DMS114 treated with DMSO at 0.1 percent for 48 hours (cell line): ENCODE measurements at regions not wholly inside any gene's neighbourhood (a gene's known extent, or its start where the extent isn't known, plus 50 kb on each side); places are given as distances from the start of the nearest gene placed in this dataset.
"Not testable (repeated sequence)": the region's sequence is repeated elsewhere in the genome, so short reads cannot be mapped to it uniquely, and the experiment has no call there.

Experiments used
- DNase-seq: peaks from one replicate; lab custom pipeline; 2025; ENCODE audit not compliant: unreplicated experiment; lab: John Stamatoyannopoulos, UW

DNA sequence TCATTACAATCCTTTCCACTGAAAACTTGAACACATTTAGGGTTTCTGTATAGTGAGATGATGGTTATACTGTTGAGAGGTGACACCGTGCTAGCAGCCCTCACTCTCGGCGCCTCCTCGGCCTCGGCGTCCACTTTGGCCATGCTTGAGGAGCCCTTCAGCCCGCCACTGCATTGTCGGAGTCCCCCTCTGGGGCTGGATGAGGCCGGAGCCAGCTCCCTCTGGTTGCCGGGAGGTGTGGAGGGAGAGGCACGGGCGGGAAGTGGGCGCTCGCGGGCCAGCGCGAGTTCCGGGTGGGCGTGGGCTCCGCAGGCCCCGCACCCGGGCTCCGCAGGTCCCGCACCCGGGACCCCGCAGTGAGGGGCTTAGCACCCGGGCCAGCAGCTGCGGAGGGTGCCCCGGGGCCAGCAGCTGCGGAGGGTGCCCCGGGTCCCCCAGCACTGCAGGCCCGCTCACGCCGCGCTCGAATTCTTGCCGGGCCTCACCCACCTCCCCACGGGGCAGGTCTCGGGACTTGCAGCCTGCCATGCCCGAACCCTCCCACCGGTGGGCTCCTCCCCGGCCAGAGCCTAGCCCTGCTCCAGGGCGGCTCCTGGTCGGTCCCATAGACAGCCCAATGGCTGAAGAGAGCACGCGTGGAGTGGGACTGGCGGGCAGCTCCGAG, 145.9 kb upstream of the ZNF608 start:
- DNase-seq = no peak

DNA sequence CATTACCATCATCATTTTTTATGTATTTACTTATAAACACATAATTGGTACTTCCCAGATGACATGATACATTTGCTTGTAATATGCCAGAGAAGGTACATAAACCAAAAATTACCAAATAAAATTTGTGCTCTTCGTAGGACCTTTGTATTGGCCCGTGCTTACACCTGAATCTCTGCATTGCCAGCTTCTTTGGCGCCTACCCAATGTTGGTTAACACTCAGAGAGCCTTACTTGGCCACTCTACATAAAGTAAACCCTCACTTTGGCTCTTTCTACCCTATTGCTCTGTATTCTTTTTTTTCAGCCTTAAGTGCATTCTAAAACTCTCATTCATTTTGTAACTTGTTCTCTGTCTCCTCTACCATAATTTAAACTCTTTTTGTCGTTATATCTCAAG, 148.1 kb upstream of the ZNF608 start:
- no peak for DNase-seq

DNA sequence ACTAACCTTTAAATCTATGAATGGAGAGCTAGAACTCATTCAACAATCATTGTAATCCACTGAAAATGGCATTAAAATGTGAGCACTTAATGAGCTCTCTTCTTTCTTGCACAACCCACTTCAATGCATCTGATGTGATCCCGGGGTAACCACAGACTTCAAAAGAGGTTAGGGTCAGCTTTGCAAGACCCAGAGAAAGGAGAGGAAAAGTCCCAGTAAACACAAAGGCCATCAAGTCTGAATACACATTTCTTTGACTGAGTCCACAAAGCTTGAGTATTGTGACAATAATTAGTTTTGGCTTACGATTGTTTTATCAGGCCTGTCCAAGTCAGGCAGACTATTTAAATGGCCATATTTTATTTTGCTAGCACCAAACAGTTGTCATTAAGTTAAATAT, 148.8 kb upstream of the ZNF608 start:
- DNase-seq = no peak

DNA sequence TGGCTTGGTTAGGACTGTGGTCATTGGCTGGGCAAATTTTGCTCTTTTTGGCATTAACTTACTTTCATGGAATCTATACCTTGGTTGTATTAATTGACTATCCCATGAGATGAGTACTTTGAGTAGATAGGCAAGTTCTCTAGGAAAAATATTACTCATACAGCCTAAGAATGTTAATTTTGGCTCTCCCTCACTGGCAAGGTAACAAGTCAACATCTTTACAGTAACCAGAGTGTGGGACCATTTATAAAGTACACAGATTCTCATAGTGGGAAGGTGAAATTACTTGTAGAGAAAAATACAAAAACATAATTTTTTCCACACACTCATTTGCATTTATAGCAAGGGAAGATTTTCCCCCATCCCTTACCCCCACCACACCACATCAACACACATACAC, 154.6 kb upstream of the ZNF608 start:
- no peak for DNase-seq

DNA sequence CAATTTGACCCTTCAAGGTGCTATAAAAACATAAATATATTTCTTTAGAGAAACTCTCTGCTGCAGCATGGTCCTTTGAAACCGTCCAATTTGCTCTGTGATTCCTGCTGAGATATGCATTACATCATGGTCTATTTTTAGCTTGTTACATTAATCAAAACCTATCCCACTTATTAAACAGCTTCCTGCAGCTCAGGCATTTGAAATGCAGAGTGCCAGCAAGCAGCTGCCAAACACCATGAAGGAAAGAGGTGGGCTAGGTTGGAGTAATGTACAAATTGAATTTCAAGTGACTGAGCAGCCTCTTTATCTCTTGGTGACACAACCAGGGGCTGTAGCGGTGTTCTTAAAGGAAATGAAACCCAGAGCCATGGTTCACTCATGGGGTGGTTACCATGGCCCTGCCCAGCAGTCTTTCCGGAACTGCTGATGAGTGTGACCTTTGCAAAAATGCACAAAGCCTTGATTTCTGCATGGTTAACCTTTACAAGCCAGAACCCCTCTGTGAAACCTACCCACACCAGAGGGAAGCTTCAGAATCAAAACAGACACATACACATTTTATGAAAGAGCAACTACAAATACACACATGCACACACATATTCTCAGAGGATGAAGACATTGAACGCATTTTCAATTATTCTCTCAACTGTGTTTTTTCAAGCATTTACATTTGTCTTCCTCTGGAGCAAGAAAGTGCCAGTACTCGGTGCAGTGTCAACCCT, 155.8 kb upstream of the ZNF608 start:
- DNase-seq = no peak

DNA sequence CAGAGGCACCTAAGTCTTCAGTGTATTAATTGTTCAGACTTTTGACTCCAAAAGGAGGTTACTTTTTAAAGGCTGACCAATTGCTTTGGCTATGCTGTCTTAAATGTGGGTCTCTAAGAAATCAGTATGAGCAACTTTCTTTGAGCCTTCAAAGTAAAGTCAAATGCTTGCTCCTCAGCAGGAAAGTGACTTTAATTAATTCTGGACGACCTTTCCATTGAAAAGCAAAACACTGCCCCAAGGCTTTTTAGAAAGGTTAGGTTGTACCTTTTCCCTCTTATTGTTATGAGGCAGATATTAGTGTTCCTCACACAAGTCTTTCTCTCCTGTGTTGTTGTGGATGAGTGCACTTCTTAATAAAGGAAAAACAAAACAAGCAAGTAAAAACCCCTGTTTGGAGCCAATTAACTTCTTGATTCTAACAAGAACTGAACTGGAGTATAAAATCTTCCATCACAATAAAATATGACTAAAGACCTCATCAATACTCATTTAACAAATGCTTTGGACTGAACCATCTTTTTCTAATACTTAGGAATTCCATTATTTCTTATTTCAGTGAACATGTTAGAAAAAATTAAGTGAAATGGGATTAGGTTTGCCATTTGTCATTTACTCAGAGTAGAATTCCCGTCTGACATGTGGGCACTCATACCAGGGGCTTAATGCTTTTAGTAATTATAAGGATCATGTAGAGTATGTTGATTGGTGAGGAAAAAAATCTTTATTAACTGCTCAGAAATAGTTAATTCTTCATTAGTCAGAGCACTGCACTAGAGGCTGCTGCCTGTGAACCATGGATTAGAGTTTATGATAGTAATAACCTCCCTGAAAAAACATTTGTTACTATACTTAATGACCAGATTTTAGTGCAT, 159.1 kb upstream of the ZNF608 start:
- DNase-seq = no peak

DNA sequence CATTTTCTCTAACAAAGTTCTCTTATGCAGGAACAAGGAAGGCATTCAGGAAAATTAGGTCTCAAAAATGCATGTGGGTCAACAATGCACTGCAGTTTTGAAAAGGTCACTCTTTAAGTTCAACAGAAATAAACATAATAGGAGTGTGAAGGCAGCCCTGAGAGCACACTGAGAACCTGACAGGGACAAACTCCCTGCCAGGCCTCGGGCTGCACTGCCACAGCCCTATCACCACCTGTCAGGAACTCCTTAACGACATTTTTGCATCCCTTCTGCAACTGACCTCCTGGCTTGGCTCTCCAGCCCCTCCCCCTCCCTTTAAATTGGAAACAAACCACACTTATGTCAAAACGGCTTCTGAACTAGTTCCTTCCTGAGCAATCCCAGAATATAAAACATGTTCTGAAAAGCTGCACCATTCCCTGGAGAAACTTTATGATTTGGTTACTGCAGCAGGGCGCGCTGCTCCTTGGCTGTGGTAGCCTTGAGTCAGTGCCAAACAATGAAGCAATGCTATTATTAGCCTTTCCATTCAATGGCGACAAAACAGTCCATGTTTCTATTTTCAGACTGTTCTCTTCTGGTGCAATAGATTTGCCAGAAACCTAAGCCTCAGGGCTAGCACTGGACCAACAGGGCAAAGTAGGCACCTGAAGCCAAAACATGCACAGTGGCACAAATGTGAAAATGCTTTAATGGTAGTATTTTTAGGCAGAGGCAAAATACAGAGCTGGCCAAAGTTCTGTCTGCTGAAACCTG, 160.1 kb upstream of the ZNF608 start:
- DNase-seq = no peak

DNA sequence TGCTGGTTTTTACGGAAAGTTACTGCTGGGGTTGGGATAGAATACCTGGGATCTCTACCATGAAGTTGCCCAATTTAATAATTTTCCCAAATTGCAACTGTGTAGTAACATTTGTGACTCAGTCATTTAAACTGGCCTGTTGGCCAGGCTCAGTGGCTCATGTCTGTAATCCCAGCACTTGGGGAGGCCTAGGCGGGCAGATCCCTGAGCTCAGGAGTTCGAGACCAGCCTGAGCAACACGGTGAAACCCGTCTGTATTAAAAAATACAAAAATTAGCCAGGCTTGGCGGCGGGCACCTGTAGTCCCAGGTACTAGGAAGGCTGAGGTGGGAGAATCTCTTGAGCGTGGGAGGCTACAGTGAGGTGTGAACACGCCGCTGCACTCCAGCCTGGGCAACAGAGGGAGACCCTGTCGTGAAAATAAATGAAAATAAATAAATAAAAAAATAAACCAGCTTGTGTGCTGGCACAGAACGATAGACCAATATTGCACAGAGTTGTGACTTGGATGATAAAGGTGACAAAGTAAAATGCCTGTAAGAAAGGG, 160.7 kb upstream of the ZNF608 start:
- no peak for DNase-seq

DNA sequence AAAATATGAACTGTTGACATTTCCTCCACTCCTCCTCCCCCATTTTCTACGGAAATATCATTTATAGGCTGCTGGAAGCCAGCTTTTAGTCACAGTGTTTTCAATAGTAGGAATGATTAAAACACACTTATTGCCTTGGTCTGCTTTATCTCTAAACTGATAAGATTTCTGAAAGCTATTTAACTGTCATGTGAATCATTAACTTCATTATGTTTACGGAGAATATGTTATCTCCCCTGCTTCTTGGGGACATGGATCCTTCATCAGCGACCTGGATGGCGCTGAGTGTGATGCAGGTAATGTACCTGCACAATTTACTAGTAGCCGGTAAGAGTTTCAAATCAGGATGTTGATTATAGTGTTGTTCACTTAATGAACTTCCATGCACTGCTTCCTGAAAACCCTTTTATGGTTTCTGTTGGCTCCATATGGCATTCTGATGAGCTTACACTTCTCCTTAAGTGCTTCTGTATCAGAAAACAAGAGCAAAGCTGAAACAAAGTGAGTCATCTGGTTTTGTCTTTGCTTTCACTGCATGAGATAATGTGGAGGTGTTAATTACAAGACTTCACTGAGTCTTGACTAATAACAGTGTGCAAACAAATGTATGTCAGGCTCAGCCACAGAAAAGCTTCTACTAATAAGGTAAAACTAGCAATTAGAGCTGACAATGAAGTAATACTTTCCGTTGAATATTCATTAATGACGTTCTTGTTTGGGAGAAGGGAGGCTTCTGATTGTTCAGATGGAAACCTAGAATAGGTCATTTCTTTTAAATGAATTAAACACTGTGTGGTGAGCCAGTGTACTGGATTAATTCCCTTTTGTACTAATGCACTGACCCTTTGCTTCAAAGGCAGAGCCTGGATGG, 162.4 kb upstream of the ZNF608 start:
- DNase-seq = no peak

DNA sequence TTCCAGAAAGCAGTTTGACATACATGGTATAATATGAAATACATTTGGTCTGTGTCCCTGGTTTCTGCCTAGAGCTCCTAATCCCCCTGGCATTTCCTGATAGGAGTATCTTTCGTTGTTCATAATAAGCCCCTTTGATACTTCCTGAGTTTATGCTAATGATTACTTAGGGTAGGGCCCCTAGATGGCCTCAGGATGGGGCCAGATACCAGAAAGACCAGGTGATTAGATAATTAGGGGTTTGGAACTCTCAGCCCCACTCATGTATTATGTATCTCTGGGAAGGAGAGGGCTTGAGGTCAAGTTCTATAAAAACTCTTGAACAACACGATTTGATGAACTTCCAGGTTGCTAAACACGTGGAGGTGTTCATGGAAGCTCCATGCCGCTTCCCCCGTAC, 163.3 kb upstream of the ZNF608 start:
- no peak for DNase-seq

DNA sequence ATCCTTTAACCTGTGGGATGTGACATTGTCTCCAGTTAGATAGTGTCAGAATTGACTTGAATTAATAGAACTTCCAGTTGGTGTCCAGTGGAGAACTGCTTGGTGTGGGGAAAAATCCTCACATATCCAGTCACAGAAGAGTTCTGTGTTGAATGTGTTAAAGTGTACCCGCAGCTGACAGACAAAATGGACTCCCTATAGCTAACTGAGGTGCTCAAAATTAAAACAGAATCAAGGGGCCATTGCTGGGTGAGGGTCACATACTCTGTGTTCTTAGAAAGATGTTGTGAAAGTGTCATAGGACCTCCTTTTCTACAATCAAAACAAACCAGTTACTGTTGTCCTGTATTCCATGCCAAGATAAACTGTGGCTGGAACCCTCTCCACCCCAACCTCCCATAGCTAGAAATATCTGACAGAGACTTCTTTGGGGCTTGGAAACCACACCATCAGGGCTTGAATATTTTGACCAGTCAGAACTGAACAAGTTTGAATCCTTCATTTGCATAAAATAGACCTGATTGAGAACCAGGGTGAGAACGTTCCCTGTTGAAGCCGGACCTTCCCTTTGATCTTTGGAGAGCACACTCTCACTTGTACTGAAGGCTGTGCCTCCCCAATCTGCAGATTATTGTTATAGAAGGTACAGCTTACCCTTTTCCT, 164.0 kb upstream of the ZNF608 start:
- no peak for DNase-seq

DNA sequence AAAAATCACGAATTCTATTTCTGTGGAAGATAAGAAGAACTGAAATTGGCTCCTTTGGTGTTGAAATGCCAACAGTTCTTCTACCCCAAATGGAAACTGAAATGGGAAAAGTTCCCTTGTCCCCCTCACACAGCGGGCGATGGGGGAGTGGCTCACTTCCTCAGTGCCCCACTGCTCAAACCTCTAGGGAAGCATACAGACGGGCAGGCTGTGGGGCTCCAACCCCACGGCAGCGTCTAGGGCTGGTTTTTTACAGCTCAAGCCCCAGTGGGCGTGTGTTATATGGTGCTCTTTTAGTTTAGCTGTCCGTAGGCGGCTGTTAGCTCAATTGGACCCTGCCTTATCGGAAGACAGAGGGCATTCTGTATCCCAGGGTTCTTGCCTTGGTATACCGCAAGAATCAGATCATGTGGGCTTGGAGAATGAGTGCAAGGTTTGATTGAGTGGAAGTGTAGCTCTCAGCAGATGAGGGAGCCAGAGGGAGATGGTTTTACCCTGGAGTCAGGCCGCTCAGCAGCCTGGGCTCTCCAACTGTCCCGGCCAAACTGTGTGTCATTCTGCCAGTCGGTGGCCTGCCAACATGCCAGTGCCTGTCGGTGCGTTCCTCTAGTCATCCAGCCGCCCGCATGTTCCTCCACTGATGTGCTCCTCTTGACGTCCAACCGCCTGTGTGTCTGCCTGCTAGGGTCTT, 166.3 kb upstream of the ZNF608 start:
- no peak for DNase-seq

DNA sequence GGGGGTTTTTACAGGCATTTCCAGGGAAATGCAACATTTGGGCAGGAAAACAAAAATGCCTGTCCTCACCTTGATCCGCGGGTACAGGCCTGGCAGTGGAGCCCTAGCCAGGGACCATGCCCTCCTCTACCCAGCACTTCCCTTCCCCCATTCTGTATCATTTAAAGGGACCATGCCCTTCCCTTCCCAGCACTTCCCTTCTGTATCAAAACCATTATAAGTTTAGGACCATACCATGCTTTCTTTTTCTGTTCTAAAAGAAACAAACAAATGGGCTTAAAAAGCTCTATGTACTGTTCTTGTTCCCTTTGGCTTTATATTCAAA, 166.9 kb upstream of the ZNF608 start:
- no peak for DNase-seq

DNA sequence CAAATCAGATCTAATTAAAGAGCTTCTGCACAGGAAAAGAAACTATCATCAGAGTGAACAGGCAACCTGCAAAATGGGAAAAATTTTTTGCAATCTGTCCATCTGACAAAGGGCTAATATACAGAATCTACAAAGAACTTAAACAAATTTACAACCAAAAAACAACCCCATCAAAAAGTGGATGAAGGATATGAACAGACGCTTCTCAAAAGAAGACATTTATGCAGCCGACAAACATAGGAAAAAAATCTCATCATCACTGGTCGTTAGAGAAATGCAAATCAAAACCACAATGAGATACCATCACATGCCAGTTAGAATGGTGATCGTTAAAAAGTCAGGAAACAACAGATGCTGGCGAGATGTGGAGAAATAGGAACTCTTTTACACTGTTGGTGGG, 169.9 kb upstream of the ZNF608 start:
- DNase-seq = not testable (repeated sequence)

DNA sequence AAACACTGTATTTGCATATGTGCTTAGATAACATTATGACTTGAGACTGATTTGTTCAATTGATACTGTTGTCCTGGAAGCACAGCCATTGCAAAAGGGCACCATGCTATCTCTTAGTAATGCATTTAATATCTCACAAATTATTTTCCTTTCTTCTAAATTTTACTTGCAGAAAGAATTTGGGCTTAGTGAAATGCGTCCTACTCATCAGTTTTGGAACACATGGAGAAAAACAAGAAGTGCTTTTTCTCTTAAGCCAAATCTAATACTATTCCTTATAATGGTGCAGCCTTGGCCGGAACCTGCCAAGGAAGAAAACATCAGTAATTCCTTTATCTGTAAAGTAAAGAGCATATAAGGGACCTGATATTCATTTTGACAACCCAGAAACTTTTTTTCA, 172.2 kb upstream of the ZNF608 start:
- no peak for DNase-seq

DNA sequence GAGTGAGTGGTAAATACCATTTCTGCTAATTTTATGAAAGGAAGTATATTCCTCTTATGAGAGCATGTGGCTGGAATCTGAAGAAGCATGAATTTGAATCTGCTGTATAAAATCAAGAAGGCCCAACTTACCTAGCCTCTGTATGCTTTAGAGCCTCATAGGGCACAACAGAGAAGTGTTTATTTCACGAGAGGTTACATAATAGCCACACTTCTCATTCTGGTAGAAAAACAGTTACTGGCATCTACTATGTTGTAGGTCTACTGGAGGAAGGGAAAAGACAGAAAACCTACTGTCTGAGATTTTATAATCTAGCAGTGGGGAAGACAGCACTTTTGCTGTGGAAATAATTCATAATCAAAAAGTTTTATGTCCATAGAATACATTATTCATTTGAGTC, 172.6 kb upstream of the ZNF608 start:
- no peak for DNase-seq

DNA sequence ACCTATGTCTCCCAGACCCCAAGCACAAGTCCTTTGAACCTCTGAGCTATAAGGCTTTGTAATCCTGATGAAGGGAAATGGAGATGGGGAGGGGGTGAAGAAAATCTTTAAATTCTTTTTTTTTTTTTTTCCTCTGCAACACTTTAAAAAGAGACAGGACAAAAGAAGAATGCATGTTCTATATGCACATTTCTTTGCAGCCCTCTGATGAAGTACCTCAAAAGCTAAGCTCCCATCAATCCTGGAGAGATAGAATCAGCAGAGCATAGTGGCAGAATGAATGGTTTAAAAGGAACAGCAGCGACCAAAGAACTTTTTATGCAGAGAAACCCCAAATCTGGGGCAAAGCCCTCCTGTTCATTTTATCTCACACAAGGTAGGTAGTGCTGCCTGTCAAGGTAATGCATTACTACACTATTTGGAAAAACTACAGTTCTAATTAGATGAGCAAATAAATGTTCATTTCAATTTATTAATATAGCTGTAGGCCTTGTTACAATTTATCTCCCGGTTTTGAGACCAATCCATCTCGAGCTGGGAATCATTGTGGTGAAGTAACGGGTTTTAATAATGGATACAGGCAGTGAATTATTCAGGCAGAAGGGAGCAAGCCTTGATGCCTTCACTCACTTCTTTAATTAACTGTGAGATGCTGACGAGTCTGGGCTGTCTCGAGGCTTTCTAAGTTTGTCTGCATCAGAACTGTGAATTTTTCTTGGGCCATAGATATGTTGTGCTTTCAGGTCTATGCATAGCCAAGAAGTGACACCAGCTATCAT, 173.5 kb upstream of the ZNF608 start:
- DNase-seq = no peak

DNA sequence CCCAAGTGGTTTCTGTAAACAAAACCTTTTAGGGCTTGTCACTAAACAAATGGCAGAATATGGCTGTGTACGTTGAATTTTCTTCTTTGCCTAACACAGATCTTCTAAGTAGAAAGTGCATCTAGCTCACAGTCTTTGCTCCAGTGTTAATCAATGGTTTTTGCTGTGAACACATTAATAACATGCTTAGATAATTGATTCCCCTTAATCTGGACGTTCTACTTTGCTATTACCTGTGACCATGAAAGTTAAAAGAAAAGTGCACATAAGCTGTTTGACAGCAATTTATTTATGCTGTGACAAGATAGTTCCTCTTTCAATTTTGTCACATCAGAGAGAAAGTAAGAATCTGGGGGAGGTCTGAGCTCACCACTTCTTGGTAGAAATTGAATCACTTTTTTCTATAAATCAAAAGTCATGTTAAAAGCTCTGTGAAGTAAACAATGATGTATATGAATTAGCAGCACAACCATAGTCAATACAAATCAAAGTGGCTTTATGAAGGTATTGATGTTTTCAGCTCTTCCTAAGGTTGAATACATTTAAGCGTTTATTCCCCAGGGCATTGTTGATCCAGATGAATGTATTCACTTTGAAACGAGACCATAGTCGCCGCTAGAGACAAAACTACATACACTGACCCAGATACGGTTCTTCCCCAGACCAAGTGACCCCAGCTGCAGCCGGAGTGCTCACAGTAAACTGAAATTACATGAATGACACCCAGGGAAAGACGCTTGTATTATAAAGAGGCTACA, 174.6 kb upstream of the ZNF608 start:
- DNase-seq = no peak
